ENCODE measurements at regions not wholly inside any gene's neighbourhood (a gene's known extent, or its start where the extent isn't known, plus 50 kb on each side); places are given as distances from the start of the nearest gene placed in this dataset.

GRCh38 chr3:153681057-153681456, 440.1 kb upstream of the ARHGEF26 start:
- ChIA-PET POLR2A (no interaction called here), CTCF (interaction anchor here (2.0 kb wide), 1 partner anchor 11 kb away, joined by 6 read pairs; no protein-coding TSS in a partner anchor), RAD21 (ENCODE audit: low non-redundant PET in 1 of 2, low total read pairs in 2 of 2, uncharacterized antibody in 2 of 2, unreplicated experiment in 2 of 2) (no interaction called here)
- no peaks in the 10 kb centered on the region for H3K79me2 ChIP-seq (ENCODE audit: insufficient read depth, low read length)
- no peaks in the 10 kb centered on the region for H3K9me3 ChIP-seq (ENCODE audit: control insufficient read depth in 1 of 2, insufficient read depth in 1 of 2, low read depth in 1 of 2, low read length in 2 of 2)
- no peak overlapping the region for H3K9ac ChIP-seq (ENCODE audit: low read length)
- no peaks in the 10 kb centered on the region for H3K4me1 ChIP-seq (ENCODE audit: control insufficient read depth in 1 of 2, insufficient read depth in 2 of 2, low read length in 2 of 2)
- intact Hi-C loops (cut with micrococcal nuclease), result no loop called here
- no peaks in the 10 kb centered on the region for H3K27me3 ChIP-seq (ENCODE audit: insufficient read depth, low read length)
- H3K36me3 ChIP-seq (ENCODE audit: control insufficient read depth in 1 of 2, insufficient read depth in 2 of 2, low read length in 2 of 2), result no peaks in the 10 kb centered on the region
- no TSS peak for BruUV-seq (replicated peaks)
- no peak for ATAC-seq
- no peak overlapping the region for H3K4me2 ChIP-seq (ENCODE audit: low read length)
- H3K27ac ChIP-seq (ENCODE audit: low read depth, low read length), result no peak overlapping the region
- no peak overlapping the region for H2AFZ ChIP-seq (ENCODE audit: low read depth, low read length, poor library complexity, severe bottlenecking)
- no peak for DNase-seq (ENCODE audit: low read depth, low spot score)
- no peaks in the 10 kb centered on the region for H4K20me1 ChIP-seq (ENCODE audit: insufficient read depth)
- H3K9me2 ChIP-seq (ENCODE audit: insufficient read depth), result no peaks in the 10 kb centered on the region
- no peak overlapping the region for H3K4me3 ChIP-seq (replicated peaks in 1 of 2; ENCODE audit: low read depth in 1 of 2, low read length in 2 of 2)
- TF ChIP-seq CBX3 (IDR thresholded peaks at IDR 0.05; ENCODE audit: low read depth) (no peak), SP1 (IDR thresholded peaks at IDR 0.05; ENCODE audit: low read depth) (no peak), CEBPB (IDR thresholded peaks at IDR 0.05; ENCODE audit: low read depth) (no peak), YY1 (IDR thresholded peaks at IDR 0.05; ENCODE audit: extremely low read depth, insufficient replicate concordance, low read depth, low read length) (no peak), ATF3 (IDR thresholded peaks at IDR 0.05) (no peak), MAX (IDR thresholded peaks at IDR 0.05) (no peak), ZFX (IDR thresholded peaks at IDR 0.05) (no peak), ZNF274 (IDR thresholded peaks at IDR 0.05; ENCODE audit: low read depth, low read length) (no peak)
- TF ChIP-seq, protein P1, sequence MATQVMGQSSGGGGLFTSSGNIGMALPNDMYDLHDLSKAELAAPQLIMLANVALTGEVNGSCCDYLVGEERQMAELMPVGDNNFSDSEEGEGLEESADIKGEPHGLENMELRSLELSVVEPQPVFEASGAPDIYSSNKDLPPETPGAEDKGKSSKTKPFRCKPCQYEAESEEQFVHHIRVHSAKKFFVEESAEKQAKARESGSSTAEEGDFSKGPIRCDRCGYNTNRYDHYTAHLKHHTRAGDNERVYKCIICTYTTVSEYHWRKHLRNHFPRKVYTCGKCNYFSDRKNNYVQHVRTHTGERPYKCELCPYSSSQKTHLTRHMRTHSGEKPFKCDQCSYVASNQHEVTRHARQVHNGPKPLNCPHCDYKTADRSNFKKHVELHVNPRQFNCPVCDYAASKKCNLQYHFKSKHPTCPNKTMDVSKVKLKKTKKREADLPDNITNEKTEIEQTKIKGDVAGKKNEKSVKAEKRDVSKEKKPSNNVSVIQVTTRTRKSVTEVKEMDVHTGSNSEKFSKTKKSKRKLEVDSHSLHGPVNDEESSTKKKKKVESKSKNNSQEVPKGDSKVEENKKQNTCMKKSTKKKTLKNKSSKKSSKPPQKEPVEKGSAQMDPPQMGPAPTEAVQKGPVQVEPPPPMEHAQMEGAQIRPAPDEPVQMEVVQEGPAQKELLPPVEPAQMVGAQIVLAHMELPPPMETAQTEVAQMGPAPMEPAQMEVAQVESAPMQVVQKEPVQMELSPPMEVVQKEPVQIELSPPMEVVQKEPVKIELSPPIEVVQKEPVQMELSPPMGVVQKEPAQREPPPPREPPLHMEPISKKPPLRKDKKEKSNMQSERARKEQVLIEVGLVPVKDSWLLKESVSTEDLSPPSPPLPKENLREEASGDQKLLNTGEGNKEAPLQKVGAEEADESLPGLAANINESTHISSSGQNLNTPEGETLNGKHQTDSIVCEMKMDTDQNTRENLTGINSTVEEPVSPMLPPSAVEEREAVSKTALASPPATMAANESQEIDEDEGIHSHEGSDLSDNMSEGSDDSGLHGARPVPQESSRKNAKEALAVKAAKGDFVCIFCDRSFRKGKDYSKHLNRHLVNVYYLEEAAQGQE (IDR thresholded peaks at IDR 0.05; ENCODE audit: low read depth), result no peak
- TF ChIP-seq, protein P2, sequence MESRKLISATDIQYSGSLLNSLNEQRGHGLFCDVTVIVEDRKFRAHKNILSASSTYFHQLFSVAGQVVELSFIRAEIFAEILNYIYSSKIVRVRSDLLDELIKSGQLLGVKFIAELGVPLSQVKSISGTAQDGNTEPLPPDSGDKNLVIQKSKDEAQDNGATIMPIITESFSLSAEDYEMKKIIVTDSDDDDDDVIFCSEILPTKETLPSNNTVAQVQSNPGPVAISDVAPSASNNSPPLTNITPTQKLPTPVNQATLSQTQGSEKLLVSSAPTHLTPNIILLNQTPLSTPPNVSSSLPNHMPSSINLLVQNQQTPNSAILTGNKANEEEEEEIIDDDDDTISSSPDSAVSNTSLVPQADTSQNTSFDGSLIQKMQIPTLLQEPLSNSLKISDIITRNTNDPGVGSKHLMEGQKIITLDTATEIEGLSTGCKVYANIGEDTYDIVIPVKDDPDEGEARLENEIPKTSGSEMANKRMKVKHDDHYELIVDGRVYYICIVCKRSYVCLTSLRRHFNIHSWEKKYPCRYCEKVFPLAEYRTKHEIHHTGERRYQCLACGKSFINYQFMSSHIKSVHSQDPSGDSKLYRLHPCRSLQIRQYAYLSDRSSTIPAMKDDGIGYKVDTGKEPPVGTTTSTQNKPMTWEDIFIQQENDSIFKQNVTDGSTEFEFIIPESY (IDR thresholded peaks at IDR 0.05; ENCODE audit: extremely low read depth, insufficient replicate concordance, low read length), result no peak

Measured in HCT116 (cell line).